ENCODE measurements at regions not wholly inside any gene's neighbourhood (a gene's known extent, or its start where the extent isn't known, plus 50 kb on each side); places are given as distances from the start of the nearest gene placed in this dataset.

- Histone ChIP-seq H3K36me3 (ENCODE audit: control insufficient read depth in 2 of 3, insufficient read depth in 3 of 3, low read length in 3 of 3) (no peaks in the 10 kb centered on the region), H3K27me3 (ENCODE audit: control insufficient read depth, insufficient read depth, low read length) (no peaks in the 10 kb centered on the region), H3K9me3 (ENCODE audit: control insufficient read depth in 2 of 3, insufficient read depth in 1 of 3, low read length in 3 of 3) (no peaks in the 10 kb centered on the region), H3K4me1 (ENCODE audit: control insufficient read depth in 2 of 3, insufficient read depth in 2 of 3, low read depth in 1 of 3, low read length in 3 of 3) (no peaks in the 10 kb centered on the region), H3K27ac (ENCODE audit: low read depth in 2 of 2, low read length in 2 of 2) (no peak overlapping the region), H3K9ac (ENCODE audit: low read length in 3 of 3) (no peak overlapping the region), H3K4me3 (ENCODE audit: low read length in 3 of 3) (no peak overlapping the region)
- DNase-seq = peak in 2 of 5 donors; percentile 43 to 44
- no peak for FAIRE-seq
- TF ChIP-seq CTCF (IDR thresholded peaks at IDR 0.05; ENCODE audit: borderline replicate concordance, extremely low read depth, insufficient read depth) = no peak
- intact Hi-C loops (cut with DNase I) = no loop called here
Measured at GRCh38 chr6:23445157-23445710, 680.8 kb upstream of the NRSN1 start.

GRCh38 chr6:23446469-23446967 is 679.5 kb upstream of the NRSN1 start:
- TF ChIP-seq CTCF (IDR thresholded peaks at IDR 0.05; ENCODE audit: borderline replicate concordance, extremely low read depth, insufficient read depth) = peak; percentile 31
- intact Hi-C loops (cut with DNase I) = no loop called here
- no peak overlapping the region for H3K4me3 ChIP-seq (ENCODE audit: low read length in 3 of 3)
- DNase-seq = peak in 3 of 5 donors; percentile 19 to 88 (median 86)
- no peak overlapping the region for H3K9ac ChIP-seq (ENCODE audit: low read length in 3 of 3)
- no peaks in the 10 kb centered on the region for H3K9me3 ChIP-seq (ENCODE audit: control insufficient read depth in 2 of 3, insufficient read depth in 1 of 3, low read length in 3 of 3)
- peak; percentile 32 for FAIRE-seq
- H3K36me3 ChIP-seq (ENCODE audit: control insufficient read depth in 2 of 3, insufficient read depth in 3 of 3, low read length in 3 of 3) = no peaks in the 10 kb centered on the region
- no peak overlapping the region for H3K27ac ChIP-seq (ENCODE audit: low read depth in 2 of 2, low read length in 2 of 2)
- no peaks in the 10 kb centered on the region for H3K4me1 ChIP-seq (ENCODE audit: control insufficient read depth in 2 of 3, insufficient read depth in 2 of 3, low read depth in 1 of 3, low read length in 3 of 3)
- H3K27me3 ChIP-seq (ENCODE audit: control insufficient read depth, insufficient read depth, low read length) = no peaks in the 10 kb centered on the region

GRCh38 chr6:23447731-23448130 is 678.3 kb upstream of the NRSN1 start:
- H3K4me1 ChIP-seq (ENCODE audit: control insufficient read depth in 2 of 3, insufficient read depth in 2 of 3, low read depth in 1 of 3, low read length in 3 of 3) = no peaks in the 10 kb centered on the region
- no peak overlapping the region for H3K9ac ChIP-seq (ENCODE audit: low read length in 3 of 3)
- H3K27ac ChIP-seq (ENCODE audit: low read depth in 2 of 2, low read length in 2 of 2) = no peak overlapping the region
- intact Hi-C loops (cut with DNase I) = no loop called here
- H3K36me3 ChIP-seq (ENCODE audit: control insufficient read depth in 2 of 3, insufficient read depth in 3 of 3, low read length in 3 of 3) = no peaks in the 10 kb centered on the region
- FAIRE-seq (no peak), DNase-seq (no peak)
- H3K9me3 ChIP-seq (ENCODE audit: control insufficient read depth in 2 of 3, insufficient read depth in 1 of 3, low read length in 3 of 3) = no peaks in the 10 kb centered on the region
- H3K4me3 ChIP-seq (ENCODE audit: low read length in 3 of 3) = no peak overlapping the region
- no peak for TF ChIP-seq CTCF (IDR thresholded peaks at IDR 0.05; ENCODE audit: borderline replicate concordance, extremely low read depth, insufficient read depth)
- H3K27me3 ChIP-seq (ENCODE audit: control insufficient read depth, insufficient read depth, low read length) = no peaks in the 10 kb centered on the region

GRCh38 chr6:23448281-23448680 is 677.7 kb upstream of the NRSN1 start:
- no peak for TF ChIP-seq CTCF (IDR thresholded peaks at IDR 0.05; ENCODE audit: borderline replicate concordance, extremely low read depth, insufficient read depth)
- DNase-seq (peak in 2 of 5 donors; percentile 28 to 63), FAIRE-seq (no peak)
- Histone ChIP-seq H3K36me3 (ENCODE audit: control insufficient read depth in 2 of 3, insufficient read depth in 3 of 3, low read length in 3 of 3) (no peaks in the 10 kb centered on the region), H3K9ac (ENCODE audit: low read length in 3 of 3) (no peak overlapping the region), H3K27me3 (ENCODE audit: control insufficient read depth, insufficient read depth, low read length) (no peaks in the 10 kb centered on the region), H3K4me1 (ENCODE audit: control insufficient read depth in 2 of 3, insufficient read depth in 2 of 3, low read depth in 1 of 3, low read length in 3 of 3) (no peaks in the 10 kb centered on the region), H3K9me3 (ENCODE audit: control insufficient read depth in 2 of 3, insufficient read depth in 1 of 3, low read length in 3 of 3) (no peaks in the 10 kb centered on the region), H3K27ac (ENCODE audit: low read depth in 2 of 2, low read length in 2 of 2) (no peak overlapping the region), H3K4me3 (ENCODE audit: low read length in 3 of 3) (no peak overlapping the region)
- intact Hi-C loops (cut with DNase I) = no loop called here
